H1 (cell line): ENCODE measurements at regions not wholly inside any gene's neighbourhood (a gene's known extent, or its start where the extent isn't known, plus 50 kb on each side); places are given as distances from the start of the nearest gene placed in this dataset.

Source experiments
- CBX5 ChIP-seq: fragments of 300-800, 300-1000 bp; sonication (generic); IDR thresholded peaks from 2 replicates; pipeline ENCODE4 v1.7.1; 2016; ENCODE audit warnings: antibody characterized with exemption, low read length, low read depth
- CHD1 ChIP-seq: IDR thresholded peaks from 2 replicates; pipeline ENCODE4 v1.6.1; 2012; ENCODE audit warnings: low read depth, low read length, improper control_type of control experiment
- CHD2 ChIP-seq: IDR thresholded peaks from 2 replicates; pipeline ENCODE4 v1.6.1; 2012; ENCODE audit warnings: low read length, improper control_type of control experiment
- CREB1 ChIP-seq: IDR thresholded peaks from 2 replicates; pipeline ENCODE4 v1.6.1; 2012; ENCODE audit warnings: inconsistent platforms
- JUN ChIP-seq: IDR thresholded peaks from 2 replicates; pipeline ENCODE4 v1.6.1; 2011; ENCODE audit warnings: low read depth, mild to moderate bottlenecking, improper control_type of control experiment, low read length
- JUND ChIP-seq: IDR thresholded peaks from 2 replicates; pipeline ENCODE4 v1.6.1; 2011; ENCODE audit warnings: mild to moderate bottlenecking, improper control_type of control experiment, low read length
- POLR2A ChIP-seq, 2 experiments: IDR thresholded peaks; 1 replicate in 1 of 2; 2 replicates in 1 of 2; pipeline ENCODE4 v1.6.1; 2011; ENCODE audit warnings: low read depth in 2 of 2, low read length in 2 of 2, mild to moderate bottlenecking in 2 of 2; ENCODE audit errors: control extremely low read depth in 1 of 2
- SIN3A ChIP-seq, 2 experiments: IDR thresholded peaks in 1 of 2; conservative IDR thresholded peaks in 1 of 2; 2 replicates each; pipeline ENCODE4 v1.6.1; 2011 to 2012; ENCODE audit warnings: low read length in 2 of 2, improper control_type of control experiment in 1 of 2, low read depth in 1 of 2, mild to moderate bottlenecking in 1 of 2
- TCF12 ChIP-seq: IDR thresholded peaks from 2 replicates; pipeline ENCODE4 v1.6.1; 2011; ENCODE audit warnings: low read depth, mild to moderate bottlenecking, low read length
- ZNF274 ChIP-seq: IDR thresholded peaks from 2 replicates; pipeline ENCODE4 v1.7.0; 2012; ENCODE audit warnings: low read length, borderline replicate concordance; ENCODE audit errors: extremely low read depth
- TF ChIP-seq, protein P1 (sequence below), 3 experiments: IDR thresholded peaks; 1 replicate in 2 of 3; 2 replicates in 1 of 3; pipeline versions ENCODE4 v1.5.1 to v1.6.1; 2011; ENCODE audit warnings: low read length in 3 of 3, mild to moderate bottlenecking in 3 of 3, inconsistent platforms in 2 of 3, low read depth in 1 of 3, moderate library complexity in 1 of 3; ENCODE audit not compliant: insufficient read depth in 1 of 3; ENCODE audit errors: control extremely low read depth in 1 of 3
- TF ChIP-seq, protein P2 (sequence below): IDR thresholded peaks from 2 replicates; pipeline ENCODE4 v1.6.1; 2012; ENCODE audit warnings: inconsistent platforms
- TF ChIP-seq, protein P3 (sequence below): fragments of 300-600 bp; sonication (generic); IDR thresholded peaks from 2 replicates; pipeline ENCODE4 v1.7.1; 2012; ENCODE audit warnings: low read length, moderate library complexity, mild to moderate bottlenecking, inconsistent platforms; ENCODE audit not compliant: insufficient replicate concordance

DNA sequence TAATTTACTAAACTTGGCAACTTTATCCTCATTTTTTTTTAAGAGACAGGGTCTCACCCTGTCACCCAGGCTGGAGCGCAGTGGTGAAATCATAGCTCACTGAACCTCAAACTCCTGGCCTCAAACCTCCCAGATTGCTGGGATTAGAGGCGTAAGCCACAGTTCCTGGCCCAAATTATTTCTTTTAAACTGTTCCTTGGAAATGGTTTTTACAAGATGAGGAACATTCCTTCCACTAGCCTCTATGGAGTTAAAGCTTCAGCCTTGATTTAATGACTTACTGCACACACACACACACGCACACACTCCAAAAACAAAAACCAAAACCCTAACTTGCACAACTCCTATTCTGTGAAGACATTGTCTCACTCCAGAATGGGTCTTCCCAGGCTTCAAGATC lies 77.2 kb upstream of the TARS1 start:
- TF ChIP-seq CREB1 (no peak), POLR2A (IDR thresholded peaks at IDR 0.05; ENCODE audit: control extremely low read depth in 1 of 2, low read depth in 2 of 2, low read length in 2 of 2) (no peak), JUN (no peak), CHD1 (no peak), JUND (no peak), CBX5 (no peak), TCF12 (no peak), SIN3A (conservative IDR thresholded peaks at IDR 0.05 in 1 of 2, IDR thresholded peaks at IDR 0.05 in 1 of 2; ENCODE audit: low read depth in 1 of 2, low read length in 2 of 2) (no peak), CHD2 (no peak), ZNF274 (no peak)
- TF ChIP-seq, protein P1, sequence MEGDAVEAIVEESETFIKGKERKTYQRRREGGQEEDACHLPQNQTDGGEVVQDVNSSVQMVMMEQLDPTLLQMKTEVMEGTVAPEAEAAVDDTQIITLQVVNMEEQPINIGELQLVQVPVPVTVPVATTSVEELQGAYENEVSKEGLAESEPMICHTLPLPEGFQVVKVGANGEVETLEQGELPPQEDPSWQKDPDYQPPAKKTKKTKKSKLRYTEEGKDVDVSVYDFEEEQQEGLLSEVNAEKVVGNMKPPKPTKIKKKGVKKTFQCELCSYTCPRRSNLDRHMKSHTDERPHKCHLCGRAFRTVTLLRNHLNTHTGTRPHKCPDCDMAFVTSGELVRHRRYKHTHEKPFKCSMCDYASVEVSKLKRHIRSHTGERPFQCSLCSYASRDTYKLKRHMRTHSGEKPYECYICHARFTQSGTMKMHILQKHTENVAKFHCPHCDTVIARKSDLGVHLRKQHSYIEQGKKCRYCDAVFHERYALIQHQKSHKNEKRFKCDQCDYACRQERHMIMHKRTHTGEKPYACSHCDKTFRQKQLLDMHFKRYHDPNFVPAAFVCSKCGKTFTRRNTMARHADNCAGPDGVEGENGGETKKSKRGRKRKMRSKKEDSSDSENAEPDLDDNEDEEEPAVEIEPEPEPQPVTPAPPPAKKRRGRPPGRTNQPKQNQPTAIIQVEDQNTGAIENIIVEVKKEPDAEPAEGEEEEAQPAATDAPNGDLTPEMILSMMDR (IDR thresholded peaks at IDR 0.05; ENCODE audit: control extremely low read depth in 1 of 3, insufficient read depth in 1 of 3, low read depth in 1 of 3, low read length in 3 of 3) = no peak
- TF ChIP-seq, protein P2, sequence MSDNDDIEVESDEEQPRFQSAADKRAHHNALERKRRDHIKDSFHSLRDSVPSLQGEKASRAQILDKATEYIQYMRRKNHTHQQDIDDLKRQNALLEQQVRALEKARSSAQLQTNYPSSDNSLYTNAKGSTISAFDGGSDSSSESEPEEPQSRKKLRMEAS = no peak
- TF ChIP-seq, protein P3, sequence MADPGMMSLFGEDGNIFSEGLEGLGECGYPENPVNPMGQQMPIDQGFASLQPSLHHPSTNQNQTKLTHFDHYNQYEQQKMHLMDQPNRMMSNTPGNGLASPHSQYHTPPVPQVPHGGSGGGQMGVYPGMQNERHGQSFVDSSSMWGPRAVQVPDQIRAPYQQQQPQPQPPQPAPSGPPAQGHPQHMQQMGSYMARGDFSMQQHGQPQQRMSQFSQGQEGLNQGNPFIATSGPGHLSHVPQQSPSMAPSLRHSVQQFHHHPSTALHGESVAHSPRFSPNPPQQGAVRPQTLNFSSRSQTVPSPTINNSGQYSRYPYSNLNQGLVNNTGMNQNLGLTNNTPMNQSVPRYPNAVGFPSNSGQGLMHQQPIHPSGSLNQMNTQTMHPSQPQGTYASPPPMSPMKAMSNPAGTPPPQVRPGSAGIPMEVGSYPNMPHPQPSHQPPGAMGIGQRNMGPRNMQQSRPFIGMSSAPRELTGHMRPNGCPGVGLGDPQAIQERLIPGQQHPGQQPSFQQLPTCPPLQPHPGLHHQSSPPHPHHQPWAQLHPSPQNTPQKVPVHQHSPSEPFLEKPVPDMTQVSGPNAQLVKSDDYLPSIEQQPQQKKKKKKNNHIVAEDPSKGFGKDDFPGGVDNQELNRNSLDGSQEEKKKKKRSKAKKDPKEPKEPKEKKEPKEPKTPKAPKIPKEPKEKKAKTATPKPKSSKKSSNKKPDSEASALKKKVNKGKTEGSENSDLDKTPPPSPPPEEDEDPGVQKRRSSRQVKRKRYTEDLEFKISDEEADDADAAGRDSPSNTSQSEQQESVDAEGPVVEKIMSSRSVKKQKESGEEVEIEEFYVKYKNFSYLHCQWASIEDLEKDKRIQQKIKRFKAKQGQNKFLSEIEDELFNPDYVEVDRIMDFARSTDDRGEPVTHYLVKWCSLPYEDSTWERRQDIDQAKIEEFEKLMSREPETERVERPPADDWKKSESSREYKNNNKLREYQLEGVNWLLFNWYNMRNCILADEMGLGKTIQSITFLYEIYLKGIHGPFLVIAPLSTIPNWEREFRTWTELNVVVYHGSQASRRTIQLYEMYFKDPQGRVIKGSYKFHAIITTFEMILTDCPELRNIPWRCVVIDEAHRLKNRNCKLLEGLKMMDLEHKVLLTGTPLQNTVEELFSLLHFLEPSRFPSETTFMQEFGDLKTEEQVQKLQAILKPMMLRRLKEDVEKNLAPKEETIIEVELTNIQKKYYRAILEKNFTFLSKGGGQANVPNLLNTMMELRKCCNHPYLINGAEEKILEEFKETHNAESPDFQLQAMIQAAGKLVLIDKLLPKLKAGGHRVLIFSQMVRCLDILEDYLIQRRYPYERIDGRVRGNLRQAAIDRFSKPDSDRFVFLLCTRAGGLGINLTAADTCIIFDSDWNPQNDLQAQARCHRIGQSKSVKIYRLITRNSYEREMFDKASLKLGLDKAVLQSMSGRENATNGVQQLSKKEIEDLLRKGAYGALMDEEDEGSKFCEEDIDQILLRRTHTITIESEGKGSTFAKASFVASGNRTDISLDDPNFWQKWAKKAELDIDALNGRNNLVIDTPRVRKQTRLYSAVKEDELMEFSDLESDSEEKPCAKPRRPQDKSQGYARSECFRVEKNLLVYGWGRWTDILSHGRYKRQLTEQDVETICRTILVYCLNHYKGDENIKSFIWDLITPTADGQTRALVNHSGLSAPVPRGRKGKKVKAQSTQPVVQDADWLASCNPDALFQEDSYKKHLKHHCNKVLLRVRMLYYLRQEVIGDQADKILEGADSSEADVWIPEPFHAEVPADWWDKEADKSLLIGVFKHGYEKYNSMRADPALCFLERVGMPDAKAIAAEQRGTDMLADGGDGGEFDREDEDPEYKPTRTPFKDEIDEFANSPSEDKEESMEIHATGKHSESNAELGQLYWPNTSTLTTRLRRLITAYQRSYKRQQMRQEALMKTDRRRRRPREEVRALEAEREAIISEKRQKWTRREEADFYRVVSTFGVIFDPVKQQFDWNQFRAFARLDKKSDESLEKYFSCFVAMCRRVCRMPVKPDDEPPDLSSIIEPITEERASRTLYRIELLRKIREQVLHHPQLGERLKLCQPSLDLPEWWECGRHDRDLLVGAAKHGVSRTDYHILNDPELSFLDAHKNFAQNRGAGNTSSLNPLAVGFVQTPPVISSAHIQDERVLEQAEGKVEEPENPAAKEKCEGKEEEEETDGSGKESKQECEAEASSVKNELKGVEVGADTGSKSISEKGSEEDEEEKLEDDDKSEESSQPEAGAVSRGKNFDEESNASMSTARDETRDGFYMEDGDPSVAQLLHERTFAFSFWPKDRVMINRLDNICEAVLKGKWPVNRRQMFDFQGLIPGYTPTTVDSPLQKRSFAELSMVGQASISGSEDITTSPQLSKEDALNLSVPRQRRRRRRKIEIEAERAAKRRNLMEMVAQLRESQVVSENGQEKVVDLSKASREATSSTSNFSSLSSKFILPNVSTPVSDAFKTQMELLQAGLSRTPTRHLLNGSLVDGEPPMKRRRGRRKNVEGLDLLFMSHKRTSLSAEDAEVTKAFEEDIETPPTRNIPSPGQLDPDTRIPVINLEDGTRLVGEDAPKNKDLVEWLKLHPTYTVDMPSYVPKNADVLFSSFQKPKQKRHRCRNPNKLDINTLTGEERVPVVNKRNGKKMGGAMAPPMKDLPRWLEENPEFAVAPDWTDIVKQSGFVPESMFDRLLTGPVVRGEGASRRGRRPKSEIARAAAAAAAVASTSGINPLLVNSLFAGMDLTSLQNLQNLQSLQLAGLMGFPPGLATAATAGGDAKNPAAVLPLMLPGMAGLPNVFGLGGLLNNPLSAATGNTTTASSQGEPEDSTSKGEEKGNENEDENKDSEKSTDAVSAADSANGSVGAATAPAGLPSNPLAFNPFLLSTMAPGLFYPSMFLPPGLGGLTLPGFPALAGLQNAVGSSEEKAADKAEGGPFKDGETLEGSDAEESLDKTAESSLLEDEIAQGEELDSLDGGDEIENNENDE = no peak
